Daoy (cell line): ENCODE measurements at regions not wholly inside any gene's neighbourhood (a gene's known extent, or its start where the extent isn't known, plus 50 kb on each side); places are given as distances from the start of the nearest gene placed in this dataset.

Source experiments
- DNase-seq: peaks from one replicate; pipeline ENCODE4 v3.0.0-alpha.2; 2015; ENCODE audit warnings: low read depth

DNA sequence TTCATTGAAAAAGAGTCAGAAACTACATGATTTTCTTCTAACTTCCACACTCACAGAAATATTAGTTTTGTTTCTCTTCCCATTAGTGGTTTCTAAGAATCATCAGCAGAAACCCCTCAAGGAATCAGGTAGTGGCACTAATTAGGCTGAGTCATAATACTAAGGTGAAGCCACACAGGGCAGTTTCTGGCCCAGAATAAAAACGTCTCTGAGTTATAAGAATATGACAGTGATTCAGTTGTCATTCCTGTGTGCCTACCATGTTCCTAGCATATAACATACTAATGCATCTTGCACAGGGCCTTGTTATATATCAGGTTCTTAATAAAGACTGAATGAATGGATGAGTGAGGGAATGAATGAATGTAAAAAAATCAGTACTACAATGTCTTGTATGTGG is 206.0 kb upstream of the PLEKHG7 start:
- DNase-seq = no peak

DNA sequence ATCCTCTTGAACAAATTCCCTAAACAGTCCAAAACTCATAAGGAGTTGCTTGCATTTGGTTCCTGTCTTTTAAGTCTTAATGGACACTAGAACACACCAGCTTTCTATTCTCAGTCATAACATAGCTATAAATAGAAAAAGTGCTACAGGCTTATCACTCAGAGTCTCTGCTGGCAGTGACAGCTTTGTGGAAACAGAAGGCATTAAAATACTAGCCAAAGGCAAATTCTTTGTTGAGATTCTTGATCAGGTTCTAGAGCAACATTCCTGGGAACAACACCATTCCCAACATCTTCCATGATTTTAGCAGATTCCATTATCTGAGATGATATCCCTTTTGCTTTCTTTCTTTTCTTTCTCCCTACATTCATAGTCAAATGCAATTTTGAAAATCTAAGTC is 207.7 kb upstream of the PLEKHG7 start:
- DNase-seq = no peak

DNA sequence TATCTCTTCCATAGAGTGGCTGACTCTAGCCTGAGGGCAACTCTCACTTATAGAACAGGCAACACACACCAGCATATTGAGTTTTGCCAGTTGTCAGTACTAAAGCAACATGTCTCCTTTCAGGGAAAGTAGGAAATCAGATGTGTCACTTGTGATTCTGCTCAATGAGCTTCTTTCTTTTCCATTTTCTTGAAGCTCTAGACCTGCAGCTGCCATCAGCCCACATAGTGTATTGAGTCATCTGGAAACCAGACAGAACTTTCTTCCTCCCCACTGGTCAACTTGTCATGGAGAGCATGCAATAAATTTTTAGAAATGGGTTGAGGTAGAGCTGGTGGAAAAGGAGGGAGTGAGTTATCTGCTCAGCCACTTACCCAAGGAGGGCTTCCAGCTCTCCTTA is 209.0 kb upstream of the PLEKHG7 start:
- DNase-seq = no peak

DNA sequence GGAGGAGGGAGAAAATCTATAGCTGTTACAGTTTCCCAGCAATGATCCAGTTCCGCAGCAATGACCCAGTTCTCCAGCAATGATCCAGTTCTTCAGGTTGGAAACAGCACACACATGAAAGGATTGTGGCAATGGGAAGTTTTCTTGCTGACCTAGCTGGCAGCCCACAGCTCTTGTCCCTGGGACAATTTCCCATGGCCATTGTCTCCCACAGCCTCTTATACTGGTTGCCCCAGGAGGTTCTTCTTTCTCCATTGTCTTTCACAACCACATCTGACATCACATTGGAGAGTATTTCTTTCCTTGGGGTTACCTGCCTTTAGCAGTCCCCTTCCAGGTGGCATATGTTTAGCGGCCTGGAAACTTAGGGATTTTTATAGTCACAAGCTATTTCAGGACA is 209.8 kb upstream of the PLEKHG7 start:
- DNase-seq = no peak

DNA sequence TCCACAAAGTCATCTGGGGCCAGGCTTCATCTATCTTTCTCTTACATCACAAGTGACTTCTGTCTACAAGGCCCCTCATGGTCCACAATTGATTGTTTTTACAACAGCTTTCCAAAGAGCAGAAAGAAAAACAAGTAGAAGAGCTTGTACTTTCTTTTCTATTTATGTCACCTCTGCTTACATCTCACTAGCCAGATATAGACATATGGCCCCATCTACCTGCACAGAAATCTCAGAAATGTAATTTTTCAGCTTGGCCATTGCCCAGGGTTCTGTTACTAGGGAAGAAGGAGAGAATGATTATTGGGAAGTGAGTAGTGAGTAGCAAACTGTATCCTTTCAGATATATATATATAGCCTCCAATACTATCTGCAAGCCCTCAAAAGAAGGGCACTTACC is 210.5 kb upstream of the PLEKHG7 start:
- no peak for DNase-seq

DNA sequence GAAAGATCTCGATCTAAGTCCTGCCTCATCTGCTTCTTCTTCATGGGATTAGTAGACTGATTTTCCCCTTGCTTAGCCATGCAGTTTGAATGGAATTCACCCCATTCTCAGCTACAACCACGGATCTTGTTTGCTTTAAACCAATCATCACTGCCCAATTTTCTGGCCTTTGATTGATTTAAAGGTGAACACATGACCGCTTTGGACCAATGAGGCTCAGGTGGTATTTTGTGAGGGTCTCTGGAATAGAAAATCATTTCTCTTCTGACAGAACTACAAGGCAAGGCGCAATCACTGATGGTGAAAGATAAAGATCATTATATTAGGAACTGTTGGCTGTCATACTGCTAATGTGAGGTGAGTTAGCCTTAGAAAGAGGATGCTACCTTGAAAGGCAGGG is 213.0 kb upstream of the PLEKHG7 start:
- no peak for DNase-seq

DNA sequence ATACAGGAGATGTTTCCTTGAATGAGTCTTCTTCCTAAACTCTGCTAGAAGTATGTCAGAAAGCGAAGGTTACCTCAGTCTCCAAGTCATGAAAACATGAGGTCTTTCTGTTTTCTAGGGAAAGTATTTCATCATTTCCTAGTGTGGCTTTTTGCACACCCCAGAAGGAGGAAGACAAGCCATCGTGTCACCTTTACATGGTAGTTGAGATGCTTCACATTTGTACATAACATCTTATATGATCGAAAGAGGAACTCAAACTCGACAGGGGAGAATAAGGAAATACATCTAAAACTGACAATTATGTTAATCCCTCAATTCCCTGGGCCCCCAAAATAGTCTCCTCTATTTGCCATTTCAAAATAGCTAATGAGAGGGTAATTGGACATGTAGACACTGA is 214.1 kb upstream of the PLEKHG7 start:
- no peak for DNase-seq

DNA sequence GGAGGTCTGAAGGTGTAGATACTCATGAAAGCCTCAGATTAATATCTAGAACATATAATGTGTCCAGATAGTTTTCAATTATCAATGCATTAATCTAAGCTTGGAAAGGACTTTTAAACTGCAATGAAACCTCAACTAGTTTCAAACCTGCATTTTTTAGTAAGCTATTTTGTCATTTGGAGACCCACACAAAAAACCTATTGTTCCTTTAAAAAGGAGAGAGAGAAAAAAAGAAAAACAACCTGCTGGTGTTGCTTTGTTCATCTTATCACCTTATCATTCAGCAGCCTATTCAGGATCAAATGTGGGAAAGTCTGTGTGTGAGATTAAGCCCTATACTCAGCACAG is 215.7 kb upstream of the PLEKHG7 start:
- DNase-seq = no peak

DNA sequence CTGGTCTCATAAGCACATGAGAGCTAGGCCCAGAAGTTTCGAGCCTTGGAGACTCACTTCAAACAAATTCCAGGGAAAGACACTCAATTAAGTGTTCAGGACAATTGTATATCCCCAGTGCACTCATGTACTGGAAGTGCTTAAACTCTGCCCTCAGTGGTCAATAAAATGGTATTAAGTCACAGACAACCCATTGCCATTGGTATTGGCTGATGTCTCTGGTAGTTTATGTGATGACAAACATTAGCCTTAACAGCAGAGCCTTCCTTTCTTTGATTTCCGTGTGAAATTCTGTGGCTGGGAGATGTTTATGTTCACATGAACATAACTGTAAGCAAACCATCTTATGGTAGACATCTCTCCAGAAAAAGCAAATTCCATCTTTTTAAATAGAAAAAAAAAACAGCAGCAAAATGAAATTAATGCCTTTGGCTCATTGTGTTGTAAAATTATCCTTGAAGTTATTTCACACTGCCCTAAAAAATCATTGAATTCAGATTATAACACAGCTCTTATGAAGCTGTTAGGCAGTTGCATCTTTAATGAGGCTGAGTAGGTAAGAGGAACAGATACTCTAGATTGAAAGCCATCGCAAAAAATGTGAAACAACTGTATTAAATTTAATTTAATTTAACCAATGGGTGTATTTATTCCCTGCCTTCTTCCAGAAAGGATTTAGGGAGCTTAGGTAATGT is 216.2 kb upstream of the PLEKHG7 start:
- no peak for DNase-seq

DNA sequence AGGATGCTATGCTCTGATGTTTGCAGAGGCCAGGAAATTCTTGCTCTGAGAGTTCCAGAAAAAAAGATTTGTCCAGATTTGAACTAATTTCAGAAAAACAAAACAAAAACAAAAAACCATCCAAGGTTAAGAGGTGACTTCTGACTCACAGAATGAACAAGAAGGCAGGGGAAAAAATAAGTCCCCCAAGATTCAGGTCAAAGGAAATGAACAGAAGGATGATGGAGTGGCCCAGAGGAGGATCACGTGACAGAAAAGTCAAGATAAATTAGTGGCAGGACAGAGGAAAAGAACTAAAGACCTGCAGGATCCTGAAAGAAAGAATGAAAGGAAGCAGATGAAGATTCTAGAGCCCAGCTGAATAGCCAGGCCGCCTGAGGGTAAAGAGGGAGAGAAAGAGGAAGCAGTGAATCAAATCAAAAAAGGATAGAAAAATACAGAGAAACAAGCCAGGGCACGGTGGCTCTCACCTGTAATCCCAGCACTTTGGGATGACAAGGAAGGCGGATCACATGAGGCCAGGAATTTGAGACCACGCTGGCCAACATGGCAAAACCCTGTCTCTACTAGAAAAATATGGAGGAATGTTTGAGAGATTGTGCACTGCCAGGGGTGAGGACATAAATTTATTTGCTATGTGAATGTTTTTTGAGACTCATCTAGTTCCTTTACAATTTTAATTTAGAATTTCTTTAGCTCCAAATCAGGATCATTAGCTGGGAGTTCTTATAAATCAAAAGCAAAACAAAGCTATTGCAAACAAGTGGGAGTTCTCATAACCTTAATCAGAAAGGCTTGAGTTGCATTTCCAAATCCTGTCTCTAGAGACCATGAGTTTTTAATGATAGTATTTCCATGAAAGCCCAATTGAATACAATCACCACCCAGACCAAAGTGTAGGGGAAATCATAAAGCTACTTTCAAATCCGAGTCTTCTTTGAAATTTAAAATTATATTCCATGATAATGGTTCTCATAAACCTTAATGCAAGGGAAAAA is 217.1 kb upstream of the PLEKHG7 start:
- DNase-seq = no peak

DNA sequence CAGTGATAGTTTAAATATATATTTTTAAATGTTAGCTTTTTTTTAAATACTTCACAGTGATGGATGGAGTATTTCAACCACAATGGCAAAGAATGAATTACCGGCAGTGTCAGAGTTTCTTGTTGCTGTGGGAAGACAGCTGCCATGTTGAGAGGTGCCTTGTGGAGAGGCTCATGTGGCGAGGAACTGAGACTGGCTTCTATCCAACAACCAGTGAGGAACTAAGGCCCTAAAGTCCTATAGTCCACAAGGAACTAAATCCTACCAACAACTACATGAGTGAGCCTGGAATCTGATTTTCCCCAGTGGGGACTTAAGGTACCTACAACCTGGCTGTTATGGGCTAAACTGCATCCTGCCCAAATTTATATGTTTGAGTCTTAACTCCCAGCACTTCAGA is 220.2 kb upstream of the PLEKHG7 start:
- no peak for DNase-seq

DNA sequence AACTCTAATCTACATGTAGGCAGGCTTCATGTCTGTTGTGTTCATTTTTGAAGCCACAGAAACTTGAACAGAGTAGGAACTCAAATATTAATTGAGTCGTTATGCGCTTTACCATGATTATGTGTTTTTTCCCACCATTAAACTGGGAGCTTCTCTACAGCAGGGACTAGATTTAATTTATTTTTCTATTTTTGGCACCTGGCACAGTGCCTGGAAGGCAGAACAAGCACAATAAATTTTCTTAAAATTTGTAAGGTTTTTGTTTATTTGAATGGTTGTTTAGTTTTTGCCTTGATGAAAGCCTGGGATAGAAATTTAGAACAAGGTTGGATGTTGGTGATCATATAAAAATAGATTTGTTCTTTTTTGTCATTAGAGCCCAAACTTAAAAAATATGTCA is 221.7 kb upstream of the PLEKHG7 start:
- no peak for DNase-seq

DNA sequence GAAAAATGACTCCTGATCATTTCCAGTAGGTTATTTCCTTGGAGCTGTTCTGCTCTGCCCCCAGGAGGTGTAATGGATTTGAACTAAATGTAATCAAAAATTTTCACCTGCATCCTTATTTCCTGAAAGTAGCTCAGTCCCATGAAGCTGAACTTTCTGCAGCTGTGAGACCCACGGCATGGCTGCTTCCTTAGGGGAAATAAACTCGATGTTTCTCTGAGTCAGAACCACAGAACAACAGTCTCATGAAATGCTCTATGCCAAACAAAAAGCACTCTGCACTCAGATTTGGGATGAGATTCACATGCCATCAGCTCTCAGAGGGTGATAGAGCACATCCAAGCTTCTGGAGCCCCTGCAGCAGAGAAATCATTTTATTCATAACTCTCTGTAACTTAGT is 224.1 kb upstream of the PLEKHG7 start:
- no peak for DNase-seq

DNA sequence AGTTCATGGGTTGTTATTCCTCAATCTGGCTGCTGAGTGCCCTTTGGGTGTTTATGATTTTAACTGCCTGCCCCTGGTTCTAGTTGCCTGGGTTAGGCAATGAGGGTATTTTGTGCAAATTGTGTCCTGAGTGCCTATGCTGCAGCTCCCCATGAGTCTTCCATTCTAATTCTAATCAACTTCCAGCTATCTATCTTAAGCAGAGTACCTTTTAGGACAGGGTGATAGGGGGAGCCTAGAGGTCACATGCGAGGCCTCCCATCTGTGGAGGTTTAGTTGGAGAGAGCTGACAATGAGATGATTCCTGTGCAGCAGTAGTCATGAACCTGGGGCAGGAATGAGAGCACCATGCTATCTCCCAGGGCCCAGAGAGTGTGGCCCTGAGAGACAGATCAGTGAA is 225.9 kb upstream of the PLEKHG7 start:
- DNase-seq = no peak

DNA sequence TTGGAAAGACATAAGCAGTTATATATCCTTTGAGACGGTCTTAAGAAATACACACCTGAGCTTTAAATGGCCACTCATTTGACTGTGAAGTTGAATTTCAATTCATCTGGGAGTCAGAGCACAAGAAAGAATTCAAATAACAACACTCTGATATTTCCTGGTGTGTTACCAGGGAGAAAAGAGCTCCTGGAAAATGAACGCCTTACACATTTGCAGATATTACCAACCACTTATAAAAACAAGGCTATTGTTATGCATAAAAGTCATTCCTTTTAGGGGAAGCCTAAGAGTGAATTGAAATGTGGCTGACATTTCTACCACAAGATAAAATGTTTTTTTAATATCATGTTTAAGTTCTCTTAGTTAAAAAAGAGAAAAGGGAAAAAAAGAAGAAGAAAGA is 229.2 kb upstream of the PLEKHG7 start:
- DNase-seq = no peak

DNA sequence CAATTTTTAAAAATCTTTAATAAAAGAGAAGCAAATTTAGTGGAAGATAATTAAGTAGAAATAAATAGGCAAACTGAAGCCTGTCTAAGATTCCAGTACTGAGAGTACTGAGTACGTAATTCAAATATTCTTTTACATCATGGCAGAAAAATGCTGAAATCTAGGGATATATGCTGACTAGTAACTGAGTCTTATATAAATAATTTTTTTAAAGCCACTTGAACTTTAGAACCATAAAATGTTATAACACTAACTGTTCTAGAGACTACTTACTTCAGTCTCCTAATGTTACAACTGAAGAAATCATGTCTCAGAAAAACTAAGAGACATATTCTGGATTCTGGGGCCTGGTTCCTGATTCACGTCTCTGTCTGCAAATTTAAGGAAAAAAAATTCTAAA is 230.6 kb upstream of the PLEKHG7 start:
- no peak for DNase-seq

DNA sequence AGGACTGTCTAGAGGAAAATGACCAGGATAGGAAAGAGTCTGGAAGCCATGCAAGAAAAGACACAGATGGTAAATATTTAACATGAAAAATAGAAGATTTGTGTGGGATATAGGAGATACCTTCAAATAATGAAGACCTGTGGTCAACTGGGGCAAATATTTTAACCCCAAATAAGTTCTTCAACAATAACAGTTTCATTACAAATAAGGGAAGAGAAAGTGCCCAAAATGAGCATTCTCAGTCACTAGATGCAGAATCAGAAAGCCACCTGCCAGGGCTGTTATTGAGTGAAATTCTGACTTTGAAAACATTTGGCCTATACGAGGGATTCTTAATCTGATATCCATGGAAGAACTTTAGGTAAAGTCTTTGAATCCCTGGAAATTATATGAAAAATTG is 231.2 kb upstream of the PLEKHG7 start:
- DNase-seq = no peak

DNA sequence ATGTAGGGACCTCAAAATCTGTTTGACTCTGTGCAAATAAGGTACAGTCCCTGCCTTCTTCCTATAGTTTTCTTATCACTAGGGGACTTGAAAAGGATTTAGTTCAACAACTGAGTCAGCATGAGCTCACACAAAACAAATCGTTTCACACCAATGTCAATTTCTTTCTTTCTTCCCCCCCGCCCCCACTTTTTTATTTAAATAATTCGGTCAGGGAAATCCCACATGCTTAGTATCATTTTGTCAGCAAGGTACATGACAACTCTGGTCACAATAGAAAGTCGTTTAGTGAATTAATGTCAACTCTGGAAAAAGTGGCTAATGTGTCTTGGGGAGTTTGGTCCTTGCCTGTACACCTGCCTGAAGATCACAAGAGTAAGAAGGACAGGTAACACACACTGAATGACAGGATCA is 232.2 kb upstream of the PLEKHG7 start:
- DNase-seq = peak; percentile 25

DNA sequence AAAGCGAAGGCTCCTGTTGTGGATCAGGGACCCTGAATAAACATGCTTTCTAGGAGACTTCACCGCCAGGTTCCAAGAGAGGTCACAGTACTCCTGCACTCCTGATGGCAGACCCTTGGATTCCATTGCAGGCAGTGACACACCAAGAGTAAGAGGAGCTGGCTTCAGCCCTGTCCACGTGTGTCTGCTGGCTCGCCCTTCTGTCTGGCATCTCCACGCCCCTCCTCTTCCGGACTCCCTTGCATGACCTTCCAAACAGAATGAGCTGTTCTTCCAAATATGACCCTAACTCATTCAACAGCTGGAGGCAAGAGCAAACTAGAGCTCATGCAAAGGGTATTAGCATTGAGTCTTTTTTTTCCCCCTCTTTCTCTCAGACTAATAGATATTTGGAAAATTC is 233.0 kb upstream of the PLEKHG7 start:
- peak; percentile 74 for DNase-seq

DNA sequence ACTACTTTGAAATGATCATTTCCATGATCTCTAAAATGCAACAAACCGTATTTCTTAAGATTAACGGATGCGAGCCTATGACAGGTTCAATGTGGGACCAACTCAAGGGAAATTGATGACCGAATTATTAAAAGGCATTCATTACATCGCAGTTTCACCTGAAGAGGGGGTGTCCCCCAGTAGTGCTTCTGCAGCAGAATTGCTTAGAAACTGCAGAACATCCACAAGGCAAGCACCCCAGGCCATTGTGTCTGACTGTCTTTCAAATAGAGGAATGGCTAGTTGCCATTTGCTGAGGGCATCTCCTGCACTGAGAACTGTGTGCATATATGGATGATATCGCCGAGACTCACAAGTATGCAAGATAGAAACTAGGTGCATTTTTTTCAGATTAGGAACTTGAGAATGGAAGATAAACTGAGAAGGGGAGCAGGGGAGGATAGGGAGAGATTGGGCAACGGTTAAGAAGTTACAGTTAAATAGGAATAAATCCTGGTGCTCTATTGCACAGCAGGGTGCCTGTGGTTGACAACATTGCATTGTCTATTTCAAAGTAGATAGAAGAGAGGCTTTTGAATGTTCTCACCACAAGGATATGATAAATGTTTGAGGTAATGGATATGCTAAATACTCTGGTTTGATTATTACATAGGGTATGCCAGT is 234.3 kb upstream of the PLEKHG7 start:
- no peak for DNase-seq

DNA sequence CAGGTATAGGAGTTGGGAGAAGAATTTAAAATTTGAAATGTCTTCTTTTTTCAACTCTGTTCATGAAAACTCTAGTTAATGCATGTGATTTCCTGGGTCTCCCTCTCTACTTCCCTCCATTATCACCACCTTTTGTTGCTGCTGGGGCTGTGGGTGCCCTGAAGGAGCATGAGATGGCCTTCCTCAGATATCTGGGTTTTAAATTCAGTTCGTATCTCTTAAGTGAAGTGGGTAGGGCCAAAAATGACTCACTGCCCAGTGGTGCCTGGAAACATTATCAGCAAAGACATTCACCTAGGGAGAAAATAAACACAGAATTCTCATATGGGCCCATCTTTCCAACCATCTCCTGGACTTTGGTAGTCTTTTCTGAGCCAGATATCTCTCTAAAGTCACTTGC is 234.9 kb upstream of the PLEKHG7 start:
- DNase-seq = peak; percentile 21

DNA sequence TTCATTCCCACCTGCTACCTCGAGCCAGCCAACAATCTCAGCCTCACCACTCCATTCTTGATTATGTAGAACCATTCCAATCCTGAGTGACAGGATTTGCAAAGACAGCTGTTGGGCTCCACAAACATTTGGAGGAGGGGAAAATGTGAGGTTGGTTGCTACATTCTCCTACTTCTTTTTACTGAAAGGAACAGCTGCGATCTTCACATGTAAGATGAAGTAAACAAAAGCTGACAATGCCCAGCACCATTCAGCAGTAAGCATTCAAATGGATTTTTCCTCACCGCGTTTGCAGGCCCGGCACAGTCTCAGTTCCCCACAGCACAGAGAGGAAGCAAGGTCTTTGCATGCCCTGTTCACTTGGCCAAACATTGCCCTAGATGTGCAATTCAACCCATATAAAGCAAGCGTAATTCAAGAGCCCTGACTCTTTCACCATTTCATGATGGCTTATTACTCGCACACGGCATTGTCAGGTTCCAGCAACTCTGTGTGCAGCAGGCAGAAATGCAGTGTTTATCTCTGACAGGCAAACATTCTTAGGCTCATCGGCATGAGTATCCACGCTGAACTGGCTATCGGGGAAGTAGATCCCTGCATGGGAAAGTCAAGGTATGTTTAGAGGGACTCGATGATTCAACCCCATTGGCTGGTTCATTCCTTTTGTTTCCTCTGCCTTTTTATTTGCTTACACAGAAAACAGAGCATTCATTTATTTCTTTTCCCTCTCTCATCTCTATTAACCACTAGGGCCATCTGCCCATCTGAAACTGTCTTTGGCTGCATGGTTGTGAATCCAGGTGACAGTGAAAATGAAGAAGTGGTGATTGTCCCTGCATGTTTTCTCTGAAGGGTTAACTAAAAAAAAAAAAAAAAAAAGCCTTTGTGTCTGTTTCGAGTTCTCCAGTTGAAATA is 236.1 kb upstream of the PLEKHG7 start:
- DNase-seq = no peak
